Fibroblast of lung (primary cell): ENCODE measurements at regions not wholly inside any gene's neighbourhood (a gene's known extent, or its start where the extent isn't known, plus 50 kb on each side); places are given as distances from the start of the nearest gene placed in this dataset.

Experiments
- EZH2 ChIP-seq: IDR thresholded peaks from 2 replicates; pipeline ENCODE4 v1.5.1; 2012; ENCODE audit warnings: low read length, control low read depth, mild to moderate bottlenecking; ENCODE audit errors: missing control alignments
- TF ChIP-seq, protein P1 (sequence below), 2 donors: IDR thresholded peaks in 1 of 2; conservative IDR thresholded peaks in 1 of 2; 1 replicate in 1 of 2; 2 replicates in 1 of 2; pipeline ENCODE4 v1.5.1; 2011 to 2012; ENCODE audit warnings: low read length in 2 of 2, control low read depth in 1 of 2, inconsistent platforms in 1 of 2, low read depth in 1 of 2, mild to moderate bottlenecking in 1 of 2

DNA sequence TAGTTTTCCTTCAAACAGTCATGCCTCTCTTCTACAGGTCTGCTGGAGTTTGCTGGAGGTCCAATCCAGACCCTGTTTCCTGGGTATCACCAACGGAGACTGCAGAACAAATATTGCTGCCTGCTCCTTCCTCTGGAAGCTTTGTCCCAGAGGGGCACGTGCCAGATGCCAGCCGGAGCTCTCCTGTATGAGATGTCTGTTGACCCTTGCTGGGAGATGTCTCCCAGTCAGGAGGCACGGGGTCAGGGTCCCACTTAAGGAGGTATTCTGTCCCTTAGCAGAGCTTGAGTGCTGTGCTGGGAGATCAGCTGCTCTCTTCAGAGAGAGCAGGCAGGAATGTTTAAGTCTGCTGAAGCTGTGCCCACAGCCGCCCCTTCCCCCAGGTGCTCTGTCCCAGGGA lies 666.9 kb downstream of the FRK start:
- TF ChIP-seq, protein P1, sequence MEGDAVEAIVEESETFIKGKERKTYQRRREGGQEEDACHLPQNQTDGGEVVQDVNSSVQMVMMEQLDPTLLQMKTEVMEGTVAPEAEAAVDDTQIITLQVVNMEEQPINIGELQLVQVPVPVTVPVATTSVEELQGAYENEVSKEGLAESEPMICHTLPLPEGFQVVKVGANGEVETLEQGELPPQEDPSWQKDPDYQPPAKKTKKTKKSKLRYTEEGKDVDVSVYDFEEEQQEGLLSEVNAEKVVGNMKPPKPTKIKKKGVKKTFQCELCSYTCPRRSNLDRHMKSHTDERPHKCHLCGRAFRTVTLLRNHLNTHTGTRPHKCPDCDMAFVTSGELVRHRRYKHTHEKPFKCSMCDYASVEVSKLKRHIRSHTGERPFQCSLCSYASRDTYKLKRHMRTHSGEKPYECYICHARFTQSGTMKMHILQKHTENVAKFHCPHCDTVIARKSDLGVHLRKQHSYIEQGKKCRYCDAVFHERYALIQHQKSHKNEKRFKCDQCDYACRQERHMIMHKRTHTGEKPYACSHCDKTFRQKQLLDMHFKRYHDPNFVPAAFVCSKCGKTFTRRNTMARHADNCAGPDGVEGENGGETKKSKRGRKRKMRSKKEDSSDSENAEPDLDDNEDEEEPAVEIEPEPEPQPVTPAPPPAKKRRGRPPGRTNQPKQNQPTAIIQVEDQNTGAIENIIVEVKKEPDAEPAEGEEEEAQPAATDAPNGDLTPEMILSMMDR (conservative IDR thresholded peaks at IDR 0.05 in 1 of 2, IDR thresholded peaks at IDR 0.05 in 1 of 2; ENCODE audit: low read depth in 1 of 2, low read length in 2 of 2): no peak
- no peak for TF ChIP-seq EZH2
